ENCODE measurements at regions not wholly inside any gene's neighbourhood (a gene's known extent, or its start where the extent isn't known, plus 50 kb on each side); places are given as distances from the start of the nearest gene placed in this dataset.

DNA sequence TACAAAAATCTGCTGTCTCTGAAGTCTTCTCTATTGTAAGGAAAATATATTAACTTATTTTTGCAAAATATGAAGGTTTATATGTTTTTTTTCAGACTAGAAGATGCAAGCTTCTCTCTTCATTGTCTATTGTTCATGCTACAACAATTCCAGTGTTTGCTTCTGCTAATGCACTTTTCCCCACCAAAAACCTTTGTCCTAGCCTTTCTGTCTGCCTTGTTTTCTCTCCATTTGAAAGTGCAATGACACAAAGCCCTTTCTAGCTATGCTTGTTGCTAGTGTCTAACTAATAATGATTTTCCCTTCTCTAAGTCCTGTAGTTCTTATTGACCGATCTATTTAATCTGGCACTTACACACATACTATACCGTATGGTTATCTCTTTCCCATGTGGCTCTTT is 369.5 kb upstream of the CELF4 start:
- in situ Hi-C loops (cut with HindIII; ENCODE audit: low pct_unique_long_range_greater_than_20kb, low sequenced_read_pairs), result no loop called here
- DNase-seq (ENCODE audit: low read depth in 1 of 2, low spot score in 1 of 2), result no peak
- TF ChIP-seq JUND (IDR thresholded peaks at IDR 0.05; ENCODE audit: low read depth), result no peak

GRCh38 chr18:37930640-37931039 is 365.0 kb upstream of the CELF4 start:
- TF ChIP-seq JUND (IDR thresholded peaks at IDR 0.05; ENCODE audit: low read depth), result no peak
- in situ Hi-C loops (cut with HindIII; ENCODE audit: low pct_unique_long_range_greater_than_20kb, low sequenced_read_pairs), result no loop called here
- no peak for DNase-seq (ENCODE audit: low read depth in 1 of 2, low spot score in 1 of 2)

DNA sequence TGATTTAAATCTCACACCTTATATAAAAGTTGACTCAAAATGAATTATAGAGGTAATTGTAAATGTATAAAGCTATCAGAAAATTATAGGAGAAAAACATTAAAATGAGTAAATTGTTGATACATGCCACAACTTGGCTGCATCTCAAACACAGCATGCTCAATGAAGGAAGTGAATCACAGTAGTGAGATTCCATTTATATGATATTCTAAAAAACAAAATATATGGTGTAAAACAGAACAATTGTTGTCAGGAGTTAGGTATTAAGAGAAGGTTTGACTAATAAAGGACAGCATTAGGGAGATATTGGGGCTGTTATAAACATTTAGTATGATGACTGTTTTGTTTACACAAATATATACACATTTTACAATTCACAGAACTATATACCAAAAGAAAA is 356.6 kb upstream of the CELF4 start:
- DNase-seq (ENCODE audit: low read depth in 1 of 2, low spot score in 1 of 2), result no peak
- no peak for TF ChIP-seq JUND (IDR thresholded peaks at IDR 0.05; ENCODE audit: low read depth)
- in situ Hi-C loops (cut with HindIII; ENCODE audit: low pct_unique_long_range_greater_than_20kb, low sequenced_read_pairs), result no loop called here

DNA sequence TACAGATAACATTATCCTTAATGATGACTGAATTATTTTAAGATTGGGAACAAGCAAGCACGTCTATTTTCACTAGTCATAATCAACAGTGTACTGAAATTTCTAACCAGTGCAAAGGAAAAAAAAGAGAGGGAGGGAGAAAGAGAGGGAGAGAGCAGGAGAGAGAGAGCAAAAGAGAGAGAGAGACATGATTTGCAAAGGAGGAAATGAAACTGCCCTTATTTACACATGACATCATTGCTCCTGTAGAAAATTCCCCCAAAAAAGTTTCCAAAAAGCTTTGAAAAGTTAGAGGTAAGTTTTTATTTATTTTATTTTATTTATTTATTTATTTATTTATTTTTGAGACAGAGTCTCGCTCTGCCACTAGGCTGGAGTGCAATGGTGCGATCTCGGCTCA is 355.3 kb upstream of the CELF4 start:
- no peak for TF ChIP-seq JUND (IDR thresholded peaks at IDR 0.05; ENCODE audit: low read depth)
- DNase-seq (ENCODE audit: low read depth in 1 of 2, low spot score in 1 of 2), result no peak
- in situ Hi-C loops (cut with HindIII; ENCODE audit: low pct_unique_long_range_greater_than_20kb, low sequenced_read_pairs), result no loop called here

DNA sequence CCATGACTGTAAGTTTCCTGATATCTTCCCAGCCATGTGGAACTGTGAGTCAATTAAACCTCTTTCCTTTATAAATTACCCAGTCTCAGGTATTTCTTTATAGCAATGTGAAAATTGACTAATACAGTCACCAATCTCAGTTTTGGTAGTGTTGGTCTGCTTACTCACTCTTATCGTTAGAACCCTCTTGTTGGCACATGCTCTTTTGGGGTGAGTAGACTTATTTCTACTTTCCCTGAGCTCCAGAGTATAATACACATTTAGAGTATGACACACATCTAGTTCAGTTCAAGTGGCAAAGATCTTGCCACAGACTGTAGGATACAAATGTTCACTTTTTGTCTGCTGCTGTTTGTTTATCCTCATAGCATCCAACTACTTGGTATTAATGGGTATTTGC is 347.5 kb upstream of the CELF4 start:
- TF ChIP-seq JUND (IDR thresholded peaks at IDR 0.05; ENCODE audit: low read depth), result no peak
- in situ Hi-C loops (cut with HindIII; ENCODE audit: low pct_unique_long_range_greater_than_20kb, low sequenced_read_pairs), result no loop called here
- no peak for DNase-seq (ENCODE audit: low read depth in 1 of 2, low spot score in 1 of 2)

DNA sequence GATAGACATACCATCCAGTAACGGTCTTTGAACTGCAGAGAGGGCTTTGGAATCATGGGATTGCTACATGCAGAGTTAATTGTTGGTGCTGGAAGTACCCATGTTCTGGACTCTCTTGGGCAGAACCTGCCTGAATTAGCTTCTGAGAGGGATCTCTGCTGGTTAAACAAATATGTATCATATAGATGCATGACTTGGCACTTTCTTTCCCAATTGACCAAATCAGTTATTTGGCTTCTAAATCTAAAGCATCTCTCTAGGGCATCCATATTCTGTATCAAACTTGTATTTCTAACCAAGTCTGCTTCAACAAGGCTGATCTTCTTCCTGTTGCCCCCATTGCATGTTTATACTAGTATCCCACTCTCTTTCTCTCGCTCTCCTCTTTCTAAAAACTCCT is 336.7 kb upstream of the CELF4 start:
- TF ChIP-seq JUND (IDR thresholded peaks at IDR 0.05; ENCODE audit: low read depth), result no peak
- in situ Hi-C loops (cut with HindIII; ENCODE audit: low pct_unique_long_range_greater_than_20kb, low sequenced_read_pairs), result no loop called here
- DNase-seq (ENCODE audit: low read depth in 1 of 2, low spot score in 1 of 2), result no peak

DNA sequence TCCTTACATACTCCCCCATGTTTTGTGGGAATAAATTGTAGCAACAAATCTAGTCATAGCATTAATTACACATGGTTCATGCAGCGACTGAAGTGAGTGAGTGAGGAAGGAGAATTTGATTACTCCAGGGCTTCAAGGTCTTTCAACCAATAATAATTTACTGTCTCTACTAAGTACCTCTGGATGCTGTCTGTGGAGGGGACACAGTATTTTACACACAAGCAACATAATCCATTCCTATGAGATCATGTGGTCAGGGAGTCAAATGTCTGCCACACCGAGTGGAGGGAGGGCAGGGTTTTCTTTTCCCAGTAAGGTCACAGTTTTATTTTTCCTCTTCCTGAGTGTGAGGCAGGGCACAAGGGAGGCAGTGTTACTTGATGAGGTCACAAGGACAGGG is 334.7 kb upstream of the CELF4 start:
- no peak for TF ChIP-seq JUND (IDR thresholded peaks at IDR 0.05; ENCODE audit: low read depth)
- DNase-seq (ENCODE audit: low read depth in 1 of 2, low spot score in 1 of 2), result no peak
- in situ Hi-C loops (cut with HindIII; ENCODE audit: low pct_unique_long_range_greater_than_20kb, low sequenced_read_pairs), result no loop called here

GRCh38 chr18:37889963-37890362 is 324.4 kb upstream of the CELF4 start:
- no peak for TF ChIP-seq JUND (IDR thresholded peaks at IDR 0.05; ENCODE audit: low read depth)
- DNase-seq (ENCODE audit: low read depth in 1 of 2, low spot score in 1 of 2), result no peak
- in situ Hi-C loops (cut with HindIII; ENCODE audit: low pct_unique_long_range_greater_than_20kb, low sequenced_read_pairs), result no loop called here

DNA sequence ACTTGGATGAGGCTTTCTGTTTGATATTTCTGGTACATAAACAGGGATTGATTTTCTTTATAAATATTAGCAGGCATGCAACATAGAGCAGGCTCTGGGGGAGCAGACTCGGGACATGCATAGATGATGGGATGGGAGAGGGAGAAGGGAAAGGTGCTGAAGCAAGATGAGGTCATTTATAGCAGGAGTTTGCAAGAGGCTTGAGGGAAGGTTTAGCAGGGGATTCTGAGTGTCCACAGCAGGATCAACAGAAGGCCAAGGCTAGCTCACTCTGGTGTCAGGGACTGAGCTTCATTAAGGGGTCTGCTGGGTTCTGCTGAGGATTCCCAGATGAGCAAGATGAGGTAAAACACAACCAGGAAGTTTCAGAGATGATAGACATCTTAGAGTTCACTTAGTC is 309.1 kb upstream of the CELF4 start:
- no peak for TF ChIP-seq JUND (IDR thresholded peaks at IDR 0.05; ENCODE audit: low read depth)

DNA sequence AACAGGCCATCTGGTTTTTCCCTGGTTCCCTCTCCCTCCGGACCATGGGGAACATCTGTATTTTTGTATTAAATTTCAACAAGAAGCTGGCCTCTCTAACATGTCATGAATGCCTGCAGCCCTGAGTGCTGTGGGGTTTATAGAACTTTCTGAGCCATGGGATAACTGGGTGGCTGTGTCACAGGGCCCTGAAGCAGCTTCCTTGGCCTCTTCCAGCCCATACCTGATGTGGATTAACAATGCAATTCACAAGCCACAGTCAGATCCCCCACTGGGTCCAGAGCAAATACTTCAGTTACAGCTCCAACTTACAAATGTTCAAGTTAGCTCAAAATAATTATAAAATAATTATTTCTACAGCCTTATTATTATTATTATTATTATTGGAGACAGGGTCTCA is 307.8 kb upstream of the CELF4 start:
- no peak for TF ChIP-seq JUND (IDR thresholded peaks at IDR 0.05; ENCODE audit: low read depth)
- in situ Hi-C loops (cut with HindIII; ENCODE audit: low pct_unique_long_range_greater_than_20kb, low sequenced_read_pairs), result no loop called here
- DNase-seq (ENCODE audit: low read depth in 1 of 2, low spot score in 1 of 2), result no peak

More for the DNA sequence above, 309.1 kb upstream of the CELF4 start:
- in situ Hi-C loops (cut with HindIII; ENCODE audit: low pct_unique_long_range_greater_than_20kb, low sequenced_read_pairs), result no loop called here
- DNase-seq (ENCODE audit: low read depth in 1 of 2, low spot score in 1 of 2), result no peak

GRCh38 chr18:37872562-37872961 is 307.0 kb upstream of the CELF4 start:
- in situ Hi-C loops (cut with HindIII; ENCODE audit: low pct_unique_long_range_greater_than_20kb, low sequenced_read_pairs), result no loop called here

DNA sequence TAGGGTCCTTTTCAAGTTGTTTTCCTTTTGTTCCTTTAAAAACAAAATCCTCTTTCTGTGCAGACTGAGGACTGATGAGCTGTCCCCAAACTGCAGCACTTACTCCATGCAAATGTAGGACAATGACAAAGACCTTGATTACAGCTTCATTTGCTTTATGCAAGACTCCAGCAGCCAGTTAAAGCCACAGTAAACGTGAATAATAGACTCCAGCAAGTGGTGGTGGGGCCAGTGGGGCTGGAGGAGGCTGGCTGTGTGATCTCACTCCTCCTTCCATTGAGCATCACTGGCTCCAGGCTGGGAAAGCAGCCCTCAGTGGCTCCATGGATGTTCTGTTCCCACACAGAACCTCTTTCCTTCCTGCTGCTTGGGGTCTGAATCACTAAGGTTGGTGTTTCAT is 306.0 kb upstream of the CELF4 start:
- TF ChIP-seq JUND (IDR thresholded peaks at IDR 0.05; ENCODE audit: low read depth), result no peak
- no peak for DNase-seq (ENCODE audit: low read depth in 1 of 2, low spot score in 1 of 2)
- in situ Hi-C loops (cut with HindIII; ENCODE audit: low pct_unique_long_range_greater_than_20kb, low sequenced_read_pairs), result no loop called here

More at GRCh38 chr18:37872562-37872961, 307.0 kb upstream of the CELF4 start:
- DNase-seq (ENCODE audit: low read depth in 1 of 2, low spot score in 1 of 2), result no peak
- no peak for TF ChIP-seq JUND (IDR thresholded peaks at IDR 0.05; ENCODE audit: low read depth)

GRCh38 chr18:37869051-37869450 is 303.5 kb upstream of the CELF4 start:
- TF ChIP-seq JUND (IDR thresholded peaks at IDR 0.05; ENCODE audit: low read depth), result no peak
- DNase-seq (ENCODE audit: low read depth in 1 of 2, low spot score in 1 of 2), result no peak

DNA sequence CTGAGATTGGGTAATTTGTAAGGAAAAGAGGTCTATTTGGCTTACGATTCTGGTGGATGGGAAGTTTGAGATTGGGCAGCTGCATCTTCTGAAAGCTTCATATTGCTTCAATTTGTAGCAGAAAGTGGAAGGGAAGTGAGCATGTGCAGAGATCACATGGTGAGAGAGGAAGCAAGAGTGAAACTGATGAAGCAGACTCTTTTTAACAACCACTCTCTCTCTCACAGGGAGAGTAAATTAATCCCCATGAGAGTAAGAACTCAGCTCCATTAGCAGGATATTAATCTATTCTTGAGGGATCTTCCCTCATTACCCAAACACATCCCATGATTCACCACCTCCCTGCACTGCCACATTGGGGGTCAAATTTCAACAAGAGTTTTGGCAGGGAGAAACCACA is 298.5 kb upstream of the CELF4 start:
- no peak for TF ChIP-seq JUND (IDR thresholded peaks at IDR 0.05; ENCODE audit: low read depth)
- DNase-seq (ENCODE audit: low read depth in 1 of 2, low spot score in 1 of 2), result no peak
- in situ Hi-C loops (cut with HindIII; ENCODE audit: low pct_unique_long_range_greater_than_20kb, low sequenced_read_pairs), result no loop called here

More at GRCh38 chr18:37869051-37869450, 303.5 kb upstream of the CELF4 start:
- in situ Hi-C loops (cut with HindIII; ENCODE audit: low pct_unique_long_range_greater_than_20kb, low sequenced_read_pairs), result no loop called here

Data from T47D (cell line).